Hematopoietic multipotent progenitor cell treated with erythropoietin and hydrocortisone succinate and interleukin-3 and kit ligand, for 8 days (in vitro differentiated cells): ENCODE measurements at regions not wholly inside any gene's neighbourhood (a gene's known extent, or its start where the extent isn't known, plus 50 kb on each side); places are given as distances from the start of the nearest gene placed in this dataset.
"Not testable (repeated sequence)": the region's sequence is repeated elsewhere in the genome, so short reads cannot be mapped to it uniquely, and the experiment has no call there.

Experiments used
- DNase-seq: peaks from one replicate; pipeline ENCODE4 v3.0.0-alpha.2; 2015

DNA sequence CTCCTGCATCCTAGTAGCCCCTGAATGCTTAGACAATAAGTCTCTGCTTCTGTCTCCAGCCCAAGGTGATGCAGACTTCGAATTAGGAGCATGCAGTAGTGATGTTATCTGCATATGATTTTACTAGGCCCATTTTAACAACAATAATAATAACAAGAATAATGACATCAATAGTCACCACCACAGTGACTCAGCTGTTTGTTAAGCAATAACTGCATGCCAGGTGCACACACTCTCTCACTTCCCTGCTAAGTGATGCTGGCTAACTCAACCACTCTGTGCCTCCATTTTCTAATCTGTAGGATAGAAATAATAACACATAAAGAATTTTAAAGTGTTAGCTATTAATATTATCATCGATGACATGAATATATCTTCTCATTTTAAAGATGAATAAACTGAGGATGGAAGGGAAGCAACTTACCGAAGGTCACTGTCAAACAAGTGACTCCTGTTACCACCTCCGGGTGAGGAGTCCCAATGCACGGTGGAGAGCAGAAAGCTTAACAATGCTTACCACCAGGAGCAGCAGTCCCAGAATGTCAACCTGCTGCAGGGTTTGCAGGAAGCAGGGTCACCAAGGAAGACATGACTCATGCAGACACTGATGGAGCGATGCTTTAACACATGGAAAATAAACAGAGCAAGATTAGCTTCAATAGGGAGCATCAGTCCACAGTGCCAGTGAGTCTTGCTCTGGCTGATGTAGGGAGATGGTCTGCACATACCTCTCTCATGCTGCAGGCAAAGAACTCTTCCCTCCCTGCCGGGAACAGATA lies 290.2 kb downstream of the SPATA17 start:
- DNase-seq: no peak

DNA sequence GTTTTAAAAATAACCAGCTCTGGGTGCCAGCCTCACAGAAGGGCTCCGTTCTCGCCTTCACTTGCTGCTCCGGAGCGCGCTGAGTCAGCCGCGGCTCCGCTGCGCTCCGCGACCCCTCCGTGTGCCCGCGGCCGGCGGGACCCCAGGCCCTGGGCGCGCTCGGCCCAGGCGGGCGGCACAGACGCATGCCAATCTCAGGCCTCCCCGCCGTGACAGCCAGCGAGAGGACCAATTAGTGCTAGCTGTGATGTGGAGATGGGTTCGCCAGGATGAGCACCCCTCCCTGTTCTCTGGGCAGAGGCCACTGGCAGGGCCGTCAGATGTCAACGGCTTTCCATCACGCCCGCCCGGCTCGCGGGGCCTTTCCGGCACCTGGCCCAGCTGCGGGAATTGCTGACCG lies 293.8 kb downstream of the SPATA17 start:
- no peak for DNase-seq

DNA sequence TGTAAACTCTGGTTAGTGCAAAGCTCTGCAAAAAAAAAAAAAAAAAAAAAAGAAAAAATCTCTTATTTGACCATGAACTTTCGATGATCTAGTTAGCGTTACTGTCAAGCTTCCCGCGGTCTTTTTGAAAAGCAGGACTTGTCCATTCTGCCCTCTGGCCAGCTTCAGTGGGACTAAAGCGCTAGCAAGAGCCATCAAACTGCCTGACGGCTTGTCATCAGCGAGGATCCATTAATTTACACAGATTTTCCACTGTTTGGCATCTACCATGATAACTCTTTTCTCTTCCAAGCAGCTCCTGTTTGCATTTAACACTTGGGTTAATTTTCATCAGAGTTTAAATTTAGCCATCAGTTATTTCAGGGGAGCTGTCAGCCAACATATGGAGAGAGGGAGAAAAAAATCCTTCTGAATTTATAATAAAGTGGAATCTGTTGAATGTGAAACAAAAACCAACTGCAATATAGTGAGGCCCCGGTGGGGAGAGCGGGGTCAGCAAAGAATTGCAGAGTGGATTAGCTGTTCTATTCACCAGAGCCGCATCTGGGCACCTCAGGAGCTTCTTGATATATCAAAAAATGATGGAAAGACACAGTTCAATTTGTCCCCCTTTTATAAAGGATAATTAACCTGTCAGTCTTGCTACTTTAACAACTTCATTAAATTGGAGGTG lies 298.2 kb downstream of the SPATA17 start:
- no peak for DNase-seq

DNA sequence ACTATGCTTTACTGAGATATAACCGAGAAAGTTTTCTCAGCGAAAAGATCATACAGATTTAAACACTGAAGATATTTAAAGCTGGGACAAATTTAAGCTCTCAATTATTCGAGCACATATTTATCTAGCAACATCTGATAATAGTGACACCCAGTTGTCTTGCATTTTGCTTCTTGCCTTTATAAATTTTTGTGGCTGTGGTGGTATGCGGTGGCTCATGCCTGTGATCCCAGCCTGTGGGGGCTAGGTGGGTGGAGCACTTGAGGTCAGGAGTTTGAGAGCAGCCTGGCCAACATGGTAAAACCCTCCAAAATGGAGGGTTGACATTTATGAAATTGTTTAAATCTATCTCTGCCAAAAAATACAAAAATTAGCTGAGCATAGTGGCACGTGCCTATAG lies 312.2 kb downstream of the SPATA17 start:
- DNase-seq: no peak

DNA sequence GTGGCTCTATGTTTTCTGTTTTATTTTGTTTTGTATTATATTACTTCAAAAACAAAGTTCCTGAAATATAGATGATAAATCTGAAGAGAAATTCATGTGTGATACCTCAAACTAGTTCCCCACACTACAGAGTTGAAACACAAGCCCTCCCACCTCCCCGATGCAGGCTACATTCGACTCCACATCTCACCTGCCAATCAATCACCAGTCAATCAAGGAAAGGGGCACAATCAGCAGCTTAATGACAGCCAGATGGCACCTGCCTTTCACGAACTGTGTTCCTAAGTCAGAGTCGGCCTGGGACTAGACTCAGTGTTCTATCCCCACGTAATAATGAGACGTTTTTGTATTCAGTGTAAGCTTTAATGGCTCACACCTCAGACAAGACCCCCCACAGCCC lies 313.4 kb downstream of the SPATA17 start:
- no peak for DNase-seq

DNA sequence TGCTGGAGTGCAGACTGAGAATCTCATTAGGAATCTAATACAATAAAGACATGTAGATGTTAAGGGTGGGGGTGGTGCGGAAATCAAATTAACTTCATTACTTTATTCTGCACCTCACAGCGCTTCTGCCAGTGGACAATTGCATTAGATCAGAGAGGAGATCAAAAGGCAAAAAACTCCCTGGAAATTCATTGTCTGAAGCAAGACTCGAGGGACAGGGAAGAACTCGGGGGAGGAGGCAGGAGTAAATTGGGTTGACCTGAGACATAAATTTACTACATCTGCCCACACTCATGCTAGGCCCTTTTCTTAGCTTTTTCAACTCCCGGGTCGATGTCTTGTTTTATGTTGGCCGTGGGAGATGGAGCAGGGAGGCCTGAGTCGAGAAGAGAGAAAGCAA lies 315.4 kb downstream of the SPATA17 start:
- no peak for DNase-seq

DNA sequence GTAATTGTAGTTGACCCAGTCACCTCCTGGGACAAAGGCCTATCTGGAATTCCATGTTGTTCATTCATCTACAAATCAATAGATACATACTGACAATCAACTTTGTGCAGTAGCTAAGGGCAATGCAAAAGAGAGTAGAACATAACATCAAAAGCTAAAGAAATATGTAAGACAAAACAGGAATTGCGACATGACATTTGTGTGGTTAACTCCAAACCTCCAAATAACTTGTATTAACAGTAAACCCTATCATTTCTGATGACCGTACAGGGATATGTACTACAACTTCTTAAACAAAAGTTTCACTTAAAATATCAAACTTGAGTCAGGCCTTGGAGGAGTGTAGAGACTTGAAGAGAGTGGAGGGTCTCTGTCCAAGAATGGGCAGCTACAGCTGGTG lies 317.6 kb downstream of the SPATA17 start:
- DNase-seq: no peak

DNA sequence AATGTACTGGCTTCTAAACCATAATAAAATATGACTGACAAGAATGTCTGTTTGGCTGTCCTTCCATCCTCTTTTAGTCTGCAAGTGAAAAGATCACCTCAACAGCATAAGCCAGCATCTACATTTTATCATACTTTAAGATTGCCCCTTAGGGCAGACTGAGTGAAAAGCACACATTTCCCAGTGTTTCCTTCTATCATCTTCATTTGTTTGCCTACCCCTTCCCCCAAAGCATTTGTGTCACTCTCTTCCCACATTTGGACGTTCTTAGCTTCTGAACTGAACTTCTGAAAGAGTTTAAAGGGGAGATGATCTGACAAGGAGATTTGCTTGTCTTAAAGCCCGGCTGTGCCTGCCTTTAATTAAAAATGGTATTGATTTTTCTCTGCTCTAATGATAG lies 322.2 kb downstream of the SPATA17 start:
- no peak for DNase-seq

DNA sequence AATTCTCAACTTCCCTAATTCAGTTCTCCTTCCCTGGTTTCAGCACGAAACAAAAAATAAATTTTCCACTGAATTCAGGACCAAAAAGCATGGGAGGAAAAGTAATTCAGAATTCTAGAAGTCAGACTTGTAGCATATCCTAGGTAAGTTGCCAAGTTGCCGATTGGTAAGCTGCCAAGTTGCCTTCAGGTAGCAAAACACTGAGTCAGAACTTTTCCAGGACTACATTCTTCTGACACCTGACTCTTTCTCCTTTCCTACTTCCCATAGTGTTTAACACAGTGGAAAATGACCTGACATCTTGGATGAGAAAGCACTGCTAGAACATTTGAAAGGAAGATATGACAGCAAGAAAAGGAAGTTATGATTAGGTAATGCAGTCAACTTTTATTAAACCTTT lies 322.8 kb downstream of the SPATA17 start:
- no peak for DNase-seq

DNA sequence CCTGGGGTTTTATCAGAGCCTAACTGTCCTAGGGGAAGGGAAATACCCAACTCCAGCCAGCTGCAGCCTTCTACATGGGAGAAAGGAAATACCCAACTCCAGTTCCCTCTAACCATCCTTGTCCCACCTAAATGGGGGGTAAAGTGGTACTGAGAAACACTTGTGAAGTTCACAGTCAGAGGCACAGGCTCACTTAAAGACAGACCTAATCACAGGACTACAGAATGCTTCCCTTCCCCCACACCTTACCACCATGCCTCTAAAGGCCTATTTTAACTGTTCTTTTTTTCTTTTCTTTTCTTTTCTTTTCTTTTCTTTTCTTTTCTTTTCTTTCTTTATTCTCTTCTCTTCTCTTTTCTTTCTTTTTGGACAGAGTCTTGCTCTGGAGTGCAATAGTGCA lies 324.6 kb downstream of the SPATA17 start:
- DNase-seq: no peak

DNA sequence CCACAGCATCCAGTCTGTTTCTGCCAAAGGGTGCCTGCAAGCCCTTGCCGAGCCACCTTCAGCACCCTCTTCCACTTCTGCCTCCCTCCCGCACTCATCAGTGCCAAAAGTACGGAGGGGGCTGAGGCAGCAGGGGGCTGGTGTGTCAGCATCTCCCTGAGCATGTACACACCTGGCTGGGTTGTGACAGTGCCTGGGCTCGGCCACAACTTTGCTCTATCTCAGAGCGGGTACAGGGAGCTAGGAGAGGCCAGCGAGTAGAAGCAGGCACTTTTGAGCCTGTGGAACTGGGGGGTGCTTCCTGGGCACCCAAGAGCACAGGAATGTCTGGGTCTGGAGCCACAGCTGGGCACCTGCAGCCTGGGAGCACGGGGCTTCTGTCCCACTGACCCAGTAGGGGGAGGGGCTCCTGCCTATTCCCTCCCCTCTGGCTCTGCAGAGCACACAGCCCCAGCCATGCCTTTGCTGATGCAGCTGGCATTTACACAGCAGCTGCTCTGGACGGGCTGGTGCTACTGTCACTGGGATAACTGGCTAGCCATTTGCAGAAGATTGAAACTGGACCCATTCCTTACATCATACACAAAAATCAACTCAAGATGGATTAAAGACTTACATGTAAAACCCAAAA lies 319.8 kb upstream of the RRP15 start:
- DNase-seq: no peak

DNA sequence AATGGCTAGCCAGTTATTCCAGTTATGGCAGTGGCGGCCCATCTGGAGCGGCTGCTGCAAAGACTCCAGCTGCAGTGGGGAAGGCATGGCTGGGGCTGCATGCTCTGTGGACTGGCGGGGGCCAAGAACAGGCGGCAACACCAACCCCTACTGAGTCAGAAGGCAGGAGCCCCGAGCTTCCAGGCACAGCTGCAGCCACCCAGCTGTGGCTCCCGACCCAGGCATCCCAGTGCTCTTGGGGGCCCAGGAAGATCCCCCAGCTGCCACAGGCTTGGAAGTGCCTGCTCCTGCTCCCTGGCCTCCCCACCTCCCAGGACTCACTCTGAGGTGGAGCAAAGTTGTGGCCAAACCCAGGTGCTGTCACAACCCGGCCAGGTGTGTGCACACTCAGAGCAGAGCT lies 317.0 kb upstream of the RRP15 start:
- DNase-seq: no peak

DNA sequence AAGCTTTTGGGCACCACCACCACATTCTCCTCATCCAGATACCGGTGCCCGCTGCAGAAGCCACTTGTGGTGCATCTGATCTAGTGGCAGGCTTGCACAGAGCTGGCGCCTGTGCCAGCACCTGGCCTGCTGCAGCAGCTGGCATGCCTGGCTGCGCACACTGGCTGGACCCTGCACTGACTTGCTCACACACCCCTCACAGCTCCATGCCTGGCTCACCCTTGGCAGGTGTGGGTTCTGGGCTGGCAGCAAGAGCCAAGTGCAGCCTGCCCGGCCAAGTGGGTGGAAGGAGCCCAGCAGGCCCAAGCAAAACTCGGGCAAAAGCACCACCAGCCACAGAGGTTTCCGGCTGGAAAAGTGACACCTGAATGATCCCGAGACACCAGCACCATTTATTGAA lies 315.7 kb upstream of the RRP15 start:
- DNase-seq: no peak

DNA sequence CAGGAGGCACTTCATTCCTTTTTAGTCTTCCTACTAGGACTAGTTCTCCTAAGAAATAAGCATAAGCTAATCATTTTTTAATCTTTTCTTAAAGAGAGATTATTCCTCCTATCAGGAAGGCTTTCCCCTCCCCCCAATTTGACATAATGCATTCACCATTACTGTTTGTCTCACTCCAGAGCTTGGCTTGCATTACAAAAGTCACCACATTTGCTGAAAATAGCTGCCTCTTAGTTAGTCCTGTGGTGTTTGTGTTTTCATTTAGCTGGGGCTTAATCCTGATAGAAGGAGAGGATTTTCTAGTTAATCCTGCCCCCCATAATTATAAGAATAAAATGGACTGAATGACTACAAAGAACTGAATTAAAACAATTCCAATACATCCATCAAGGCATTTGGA lies 307.1 kb upstream of the RRP15 start:
- DNase-seq: no peak

DNA sequence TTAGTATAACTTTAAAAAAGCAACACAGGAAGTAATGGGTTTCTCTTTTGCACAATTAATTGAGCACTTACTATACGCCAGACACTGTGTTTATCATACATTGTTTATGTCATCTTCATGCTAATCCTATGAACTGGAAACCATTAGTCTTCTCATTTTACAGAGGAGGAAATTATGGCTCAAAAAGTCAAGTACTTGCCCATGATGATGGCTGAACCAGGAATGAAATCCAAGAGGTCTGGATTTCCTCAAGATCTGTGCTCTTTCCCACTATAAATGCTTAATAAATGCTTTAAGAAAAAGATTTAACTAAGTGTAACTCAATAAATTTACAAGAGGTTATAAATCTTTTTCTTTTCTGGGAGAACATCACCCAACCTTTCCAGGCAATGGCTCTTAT lies 303.7 kb upstream of the RRP15 start:
- no peak for DNase-seq

DNA sequence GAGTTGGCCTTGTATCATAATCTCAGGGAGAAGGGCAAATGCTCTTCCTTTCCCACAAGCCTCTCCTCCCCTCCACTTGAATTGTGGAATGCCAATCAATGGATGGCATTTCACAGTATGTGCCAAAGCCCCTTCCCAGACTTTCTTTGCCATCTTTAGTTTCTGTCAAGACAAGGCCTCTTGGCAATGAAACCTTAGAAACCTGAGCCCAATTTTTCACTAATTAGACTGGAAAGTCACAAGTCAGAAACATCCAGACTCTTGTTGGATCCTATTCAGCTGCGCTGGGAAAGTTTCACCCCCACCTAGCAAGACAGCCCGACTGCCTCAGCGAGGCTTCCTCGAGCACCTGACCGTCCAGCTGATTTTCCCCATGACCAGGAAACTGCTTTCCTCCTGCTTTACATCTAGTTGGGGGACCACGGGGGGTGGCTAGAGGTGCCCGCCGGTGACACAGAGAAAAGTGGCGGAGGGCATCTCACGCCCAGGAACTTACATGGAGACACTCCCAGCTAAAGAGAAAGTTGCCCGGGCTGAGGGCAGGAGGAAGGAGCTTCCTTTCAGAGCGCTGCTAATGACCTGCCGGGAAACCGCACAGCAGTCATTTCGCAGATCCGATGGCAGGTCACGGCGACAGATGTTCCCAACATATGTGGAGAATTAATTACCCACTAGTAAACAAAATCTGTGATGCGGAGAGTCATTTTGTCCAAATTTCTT lies 302.6 kb upstream of the RRP15 start:
- DNase-seq: no peak

DNA sequence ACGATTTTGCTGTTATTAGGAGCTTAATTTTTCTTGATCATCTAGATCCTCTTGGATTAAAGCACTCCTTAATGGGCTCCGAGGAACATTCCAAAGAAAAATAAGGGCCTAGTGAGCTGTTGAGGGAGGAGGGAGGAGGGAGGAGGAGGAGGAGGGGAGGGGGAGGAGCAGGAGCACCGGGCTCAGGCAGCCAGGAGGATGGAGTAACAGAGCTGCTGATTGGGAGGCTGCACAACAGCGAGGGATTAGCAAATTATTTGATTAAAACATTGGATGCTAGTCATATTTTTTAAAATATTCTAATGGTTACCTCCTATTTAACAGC lies 302.1 kb upstream of the RRP15 start:
- DNase-seq: no peak

DNA sequence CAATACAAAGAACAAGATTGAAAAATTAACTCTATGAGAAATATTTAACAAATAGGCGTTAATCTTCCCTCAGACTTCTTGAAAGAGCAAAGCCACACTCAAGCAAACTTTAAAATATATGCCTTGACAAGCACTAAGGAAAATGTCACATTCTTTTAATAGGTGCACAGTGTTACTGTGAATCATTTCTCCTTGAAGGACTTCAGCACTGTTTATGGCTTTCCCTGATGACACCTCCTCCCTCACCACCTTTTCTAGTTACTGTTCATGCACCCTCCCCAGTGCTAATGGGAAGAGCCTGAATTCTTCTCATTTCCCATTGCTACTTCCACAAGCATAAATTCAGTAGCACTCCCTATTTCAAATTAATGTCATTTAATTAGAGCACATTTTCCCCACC lies 299.5 kb upstream of the RRP15 start:
- no peak for DNase-seq

DNA sequence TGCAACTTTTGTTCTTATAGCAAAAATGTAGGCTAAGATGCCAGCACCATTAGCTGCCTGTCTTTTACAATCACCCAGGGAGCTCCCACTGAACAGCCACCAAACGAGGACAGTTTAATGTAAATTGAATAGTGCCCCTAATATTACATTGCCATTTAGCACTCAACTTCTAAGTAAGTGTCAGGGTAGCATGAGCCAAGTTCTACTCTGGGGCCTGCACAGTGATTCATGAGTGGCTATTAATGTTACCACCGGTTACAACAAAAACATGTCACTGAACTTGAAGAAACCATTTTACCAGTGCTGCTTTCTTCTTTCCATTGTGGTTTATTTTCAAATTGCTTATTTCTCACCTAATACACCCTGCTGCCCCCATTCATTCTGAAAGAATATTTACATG lies 295.6 kb upstream of the RRP15 start:
- DNase-seq: no peak

DNA sequence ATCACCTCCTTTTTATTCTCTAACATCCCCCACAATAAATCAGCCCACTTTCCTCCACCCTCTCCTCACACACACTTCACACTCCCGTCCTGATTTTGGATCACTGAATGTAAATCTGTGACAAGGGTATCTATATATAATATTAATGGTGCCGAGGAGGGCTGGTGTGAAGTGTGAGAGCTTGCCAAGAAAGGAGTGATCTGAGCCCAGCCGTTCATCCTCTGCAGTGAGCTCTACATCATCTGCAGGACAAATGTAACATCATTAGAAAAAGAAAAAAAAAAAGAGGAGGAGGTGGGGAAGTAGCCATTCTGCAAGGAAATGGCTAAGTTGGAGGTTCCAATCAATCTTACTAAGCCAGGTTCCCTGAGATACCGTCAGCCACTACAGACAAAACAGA lies 291.7 kb upstream of the RRP15 start:
- DNase-seq: no peak

DNA sequence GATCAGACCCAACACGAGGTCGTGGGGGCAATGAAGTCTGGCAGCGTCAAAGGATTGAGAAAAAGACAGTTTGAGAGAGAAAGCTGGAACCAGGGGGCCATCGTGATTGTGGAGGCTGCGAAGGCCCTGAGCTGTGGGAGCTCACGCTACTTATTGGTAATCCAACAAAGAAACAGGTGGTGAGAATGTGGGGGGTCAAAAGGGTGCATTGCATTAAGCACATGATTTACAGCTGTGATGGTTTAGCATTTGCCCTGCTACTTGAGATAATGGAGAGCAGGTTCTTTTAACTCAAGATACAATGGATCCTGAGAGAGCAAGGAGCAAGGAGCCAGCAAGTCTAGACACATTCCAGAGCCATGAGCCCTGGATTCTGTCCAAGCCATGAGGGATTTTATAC lies 276.8 kb upstream of the RRP15 start:
- DNase-seq: not testable (repeated sequence)

DNA sequence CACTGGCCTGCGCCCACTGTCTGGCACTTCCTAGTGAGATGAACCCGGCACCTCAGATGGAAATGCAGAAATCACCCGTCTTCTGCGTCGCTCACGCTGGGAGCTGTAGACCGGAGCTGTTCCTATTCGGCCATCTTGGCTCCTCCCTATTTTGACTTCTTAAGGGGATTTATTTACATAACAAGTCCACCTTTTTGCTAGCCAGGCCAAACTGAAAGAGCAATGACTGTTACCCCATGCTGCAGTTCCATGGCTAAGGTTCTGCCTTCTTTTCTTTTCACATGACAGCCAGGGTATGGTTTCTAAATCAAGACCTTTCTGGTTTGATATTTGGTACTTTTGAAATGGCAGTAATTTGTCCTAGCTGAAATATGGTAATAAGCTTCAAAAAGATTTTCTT lies 270.0 kb upstream of the RRP15 start:
- DNase-seq: not testable (repeated sequence)

DNA sequence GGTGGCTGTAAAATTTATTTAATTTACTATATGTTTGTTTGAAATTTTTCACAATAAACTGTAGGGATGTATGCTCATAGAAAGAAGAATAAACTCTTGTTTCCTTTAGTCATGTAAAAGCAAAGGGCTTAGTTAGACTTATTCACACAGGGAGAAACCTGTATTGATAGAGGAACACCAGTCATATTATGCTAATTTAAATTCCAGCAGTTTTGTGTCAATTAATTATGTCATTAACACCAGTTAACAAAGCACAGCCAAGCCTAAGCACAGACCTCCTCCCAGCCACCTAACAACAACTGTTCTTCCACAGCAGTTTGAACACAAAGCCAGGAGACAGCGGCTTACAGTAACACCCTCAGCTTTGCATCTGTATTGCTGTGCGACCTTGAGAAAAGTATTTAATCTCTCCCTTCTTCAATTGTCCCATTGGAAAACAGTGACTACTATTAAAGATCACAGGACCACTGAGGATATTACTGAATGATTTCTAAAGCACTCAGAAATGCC lies 260.8 kb upstream of the RRP15 start:
- no peak for DNase-seq

DNA sequence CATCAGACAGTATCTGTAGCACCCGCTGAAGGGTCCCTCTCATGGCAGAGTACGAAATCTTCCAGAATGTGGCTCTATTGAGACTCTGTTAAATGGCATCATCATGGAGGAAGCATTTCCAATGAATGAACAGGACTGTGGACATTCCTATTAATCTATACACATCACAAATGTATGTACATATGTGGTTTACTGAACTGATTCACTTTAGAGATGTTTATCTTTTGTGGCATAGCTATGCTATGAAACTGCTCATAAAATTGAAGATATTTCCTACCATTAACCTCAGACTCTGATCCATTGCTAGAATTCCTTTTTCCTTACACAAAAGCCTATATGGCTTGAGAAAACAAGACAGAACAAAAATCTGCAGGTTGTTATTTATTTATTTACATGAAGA lies 259.6 kb upstream of the RRP15 start:
- DNase-seq: no peak
